ENCODE measurements at regions not wholly inside any gene's neighbourhood (a gene's known extent, or its start where the extent isn't known, plus 50 kb on each side); places are given as distances from the start of the nearest gene placed in this dataset.

DNA sequence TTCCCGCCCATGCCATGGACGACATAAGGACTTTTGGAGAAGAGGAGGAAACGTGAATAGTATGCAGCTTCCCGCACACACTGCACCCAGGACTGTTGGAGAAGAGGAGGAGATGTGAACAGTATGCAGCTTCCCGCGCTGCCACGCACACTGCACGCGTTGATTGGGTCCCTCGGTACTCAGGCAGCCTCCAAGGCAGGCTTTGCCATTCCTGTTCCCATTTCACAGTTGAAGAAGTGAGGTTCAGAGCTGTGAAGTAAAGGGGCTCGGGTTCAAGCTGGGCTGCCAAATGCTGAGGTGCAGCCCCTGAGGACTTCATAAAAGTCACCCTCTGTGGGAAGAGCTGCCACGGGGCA, 147.9 kb upstream of the FAM20C start:
- DNase-seq (ENCODE audit: low read depth), result no peak
- TF ChIP-seq, protein P1, sequence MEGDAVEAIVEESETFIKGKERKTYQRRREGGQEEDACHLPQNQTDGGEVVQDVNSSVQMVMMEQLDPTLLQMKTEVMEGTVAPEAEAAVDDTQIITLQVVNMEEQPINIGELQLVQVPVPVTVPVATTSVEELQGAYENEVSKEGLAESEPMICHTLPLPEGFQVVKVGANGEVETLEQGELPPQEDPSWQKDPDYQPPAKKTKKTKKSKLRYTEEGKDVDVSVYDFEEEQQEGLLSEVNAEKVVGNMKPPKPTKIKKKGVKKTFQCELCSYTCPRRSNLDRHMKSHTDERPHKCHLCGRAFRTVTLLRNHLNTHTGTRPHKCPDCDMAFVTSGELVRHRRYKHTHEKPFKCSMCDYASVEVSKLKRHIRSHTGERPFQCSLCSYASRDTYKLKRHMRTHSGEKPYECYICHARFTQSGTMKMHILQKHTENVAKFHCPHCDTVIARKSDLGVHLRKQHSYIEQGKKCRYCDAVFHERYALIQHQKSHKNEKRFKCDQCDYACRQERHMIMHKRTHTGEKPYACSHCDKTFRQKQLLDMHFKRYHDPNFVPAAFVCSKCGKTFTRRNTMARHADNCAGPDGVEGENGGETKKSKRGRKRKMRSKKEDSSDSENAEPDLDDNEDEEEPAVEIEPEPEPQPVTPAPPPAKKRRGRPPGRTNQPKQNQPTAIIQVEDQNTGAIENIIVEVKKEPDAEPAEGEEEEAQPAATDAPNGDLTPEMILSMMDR (conservative IDR thresholded peaks at IDR 0.05; ENCODE audit: low read depth, low read length), result no peak

DNA sequence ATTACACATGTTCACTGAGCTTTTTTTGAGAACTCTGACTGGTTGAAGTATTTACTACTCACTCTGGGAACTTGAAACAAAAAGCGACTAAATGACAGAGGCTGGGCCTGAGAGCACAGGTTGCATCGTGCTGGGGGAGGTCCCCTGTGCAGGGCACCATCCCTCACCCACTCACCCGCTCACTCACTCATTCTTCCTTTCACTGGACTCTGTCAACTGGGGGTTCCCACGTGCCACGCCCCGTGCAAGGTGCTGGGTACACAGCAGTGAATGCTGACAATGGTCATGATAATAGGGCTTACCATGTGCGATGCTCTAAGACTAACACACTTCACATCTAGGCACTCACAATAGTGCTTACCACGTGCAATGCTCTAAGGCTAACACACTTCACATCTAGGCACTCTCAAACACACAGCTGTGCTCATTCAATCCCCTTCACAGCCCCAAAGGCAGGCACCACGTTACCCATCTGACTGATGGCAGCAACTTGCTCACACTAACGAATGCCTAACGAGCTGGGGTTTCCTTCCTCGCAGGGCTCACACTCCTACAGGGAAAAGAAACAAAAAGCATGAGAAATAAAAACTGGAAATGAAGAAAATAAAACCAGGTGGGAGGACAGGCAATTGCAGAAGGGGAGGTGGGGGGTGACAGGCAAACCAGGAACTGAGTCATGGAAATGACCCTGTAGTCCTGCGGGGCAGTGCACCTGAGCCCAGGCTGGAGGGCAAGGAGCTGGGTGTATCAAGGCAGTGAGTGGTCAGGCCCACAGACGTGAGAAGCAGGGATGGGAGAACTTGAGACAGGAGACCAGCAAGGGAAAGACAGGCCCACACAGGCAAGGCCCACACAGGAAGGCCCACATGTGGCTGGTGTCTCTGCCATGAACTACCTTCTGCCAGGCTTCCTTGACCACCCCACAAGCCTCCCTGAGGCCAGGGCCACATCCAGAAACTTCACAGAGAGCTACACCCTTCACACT, 147.0 kb upstream of the FAM20C start:
- DNase-seq (ENCODE audit: low read depth), result no peak
- H3K4me3 ChIP-seq (ENCODE audit: low read depth, low read length), result no peak overlapping the region
- TF ChIP-seq, protein P1 (conservative IDR thresholded peaks at IDR 0.05; ENCODE audit: low read depth, low read length), result no peak

More for the DNA sequence above, 147.9 kb upstream of the FAM20C start:
- no peak overlapping the region for H3K4me3 ChIP-seq (ENCODE audit: low read depth, low read length)

DNA sequence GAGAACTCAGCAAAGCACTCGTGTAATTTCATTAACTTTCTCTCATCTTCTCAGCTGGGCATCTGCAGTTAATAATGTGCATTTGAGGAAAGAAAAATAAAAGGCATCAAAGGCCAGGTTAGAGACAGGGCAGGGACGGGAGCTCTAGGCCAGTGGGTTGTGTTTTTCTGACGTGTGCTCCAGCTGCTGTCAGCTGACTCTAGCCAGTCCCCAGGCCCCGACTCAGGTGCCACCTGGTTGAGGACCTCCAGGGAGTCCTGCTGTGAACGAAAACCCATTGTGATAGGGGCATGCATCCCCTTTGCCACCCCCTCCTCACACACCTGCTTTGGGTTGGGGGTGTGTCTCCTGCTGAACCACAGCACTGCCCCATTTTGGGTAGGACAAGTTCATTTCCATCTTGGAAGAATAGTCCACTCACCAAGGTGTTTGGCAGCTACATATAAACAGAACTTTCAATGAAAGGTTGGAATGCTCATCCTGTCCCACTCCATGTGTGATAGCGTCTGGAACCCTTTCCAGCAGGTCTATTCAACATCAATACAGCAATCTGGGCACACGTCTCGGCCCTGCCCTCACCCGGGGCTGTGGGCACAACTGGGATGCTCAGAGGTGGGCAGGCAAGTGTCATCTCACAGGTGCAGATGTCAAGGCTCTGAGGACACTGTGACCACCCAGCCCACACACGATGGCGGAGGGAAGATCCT, 146.1 kb upstream of the FAM20C start:
- no peak for DNase-seq (ENCODE audit: low read depth)
- TF ChIP-seq, protein P1 (conservative IDR thresholded peaks at IDR 0.05; ENCODE audit: low read depth, low read length), result no peak

DNA sequence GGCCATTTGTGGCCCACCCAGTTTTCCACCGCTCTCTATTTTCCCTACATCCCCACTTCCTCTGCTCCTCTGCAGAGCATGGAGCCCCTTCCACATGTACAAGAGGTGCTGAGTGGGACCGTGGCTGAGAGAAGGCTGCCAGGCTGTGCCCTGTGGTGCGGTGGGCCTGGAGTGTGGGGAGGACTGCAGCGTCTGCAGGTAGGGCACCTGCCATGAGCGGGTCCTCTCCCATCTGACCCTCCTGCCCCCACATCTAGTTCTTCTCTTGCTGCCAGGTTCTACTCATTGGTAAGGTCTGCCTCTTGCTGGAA, 145.6 kb upstream of the FAM20C start:
- DNase-seq (ENCODE audit: low read depth), result no peak
- TF ChIP-seq, protein P1 (conservative IDR thresholded peaks at IDR 0.05; ENCODE audit: low read depth, low read length), result no peak
- H3K4me3 ChIP-seq (ENCODE audit: low read depth, low read length), result no peak overlapping the region

More for the DNA sequence above, 146.1 kb upstream of the FAM20C start:
- H3K4me3 ChIP-seq (ENCODE audit: low read depth, low read length), result no peak overlapping the region

DNA sequence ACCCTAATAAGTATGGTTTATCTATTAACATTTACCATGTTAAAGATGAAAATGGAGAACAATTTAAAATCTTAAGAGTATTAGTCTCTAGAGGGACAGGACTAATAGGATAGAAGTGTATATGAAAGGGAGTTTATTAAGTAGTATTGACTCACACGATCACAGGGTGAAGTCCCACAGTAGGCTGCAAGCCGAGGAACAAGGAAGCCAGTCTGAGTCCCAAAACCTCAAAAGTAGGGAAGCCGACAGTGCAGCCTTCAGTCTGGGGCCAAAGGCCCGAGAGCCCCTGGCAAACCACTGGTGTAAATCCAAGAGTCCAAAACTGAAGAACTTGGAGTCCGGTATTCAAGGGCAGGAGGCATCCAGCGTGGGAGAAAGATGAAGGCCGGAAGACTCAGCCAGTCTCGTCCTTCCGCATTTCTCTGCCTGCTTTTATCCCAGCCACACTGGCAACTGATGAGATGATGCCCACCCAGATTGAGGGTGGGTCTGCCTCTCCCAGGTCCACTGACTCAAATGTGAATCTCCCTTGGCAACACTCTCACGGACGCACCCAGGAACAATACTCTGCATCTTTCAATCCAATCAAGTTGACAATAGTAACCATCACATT, 140.8 kb upstream of the FAM20C start:
- no peak overlapping the region for H3K4me3 ChIP-seq (ENCODE audit: low read depth, low read length)
- TF ChIP-seq, protein P1 (conservative IDR thresholded peaks at IDR 0.05; ENCODE audit: low read depth, low read length), result no peak
- no peak for DNase-seq (ENCODE audit: low read depth)

DNA sequence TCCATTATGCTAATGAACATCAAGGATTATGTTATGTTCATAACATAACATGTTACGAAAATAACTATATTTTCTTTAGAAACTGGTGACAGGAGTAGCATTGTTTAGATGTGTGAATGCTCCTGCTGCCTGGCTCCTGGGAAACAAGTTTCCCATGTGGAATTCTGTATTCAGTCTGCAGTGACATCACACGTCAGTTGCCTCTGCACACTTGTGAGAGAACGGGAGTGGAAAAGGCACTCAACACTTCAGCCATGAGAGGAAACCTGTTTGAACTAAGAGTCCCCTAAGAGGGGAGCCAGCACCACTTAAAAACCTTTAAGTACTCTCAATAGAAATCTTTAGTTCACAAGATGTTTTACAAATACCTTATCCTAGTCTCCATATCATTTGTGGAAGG, 140.3 kb upstream of the FAM20C start:
- no peak for DNase-seq (ENCODE audit: low read depth)
- TF ChIP-seq, protein P1 (conservative IDR thresholded peaks at IDR 0.05; ENCODE audit: low read depth, low read length), result no peak
- no peak overlapping the region for H3K4me3 ChIP-seq (ENCODE audit: low read depth, low read length)

All from epithelial cell of proximal tubule (primary cell).